GM12892 (cell line): ENCODE measurements at regions not wholly inside any gene's neighbourhood (a gene's known extent, or its start where the extent isn't known, plus 50 kb on each side); places are given as distances from the start of the nearest gene placed in this dataset.

Experiments used
- POLR2A ChIP-seq: IDR thresholded peaks from 2 replicates; pipeline ENCODE4 v1.6.1; 2011; ENCODE audit warnings: low read depth, low read length, control low read depth
- POLR2AphosphoS5 ChIP-seq: IDR thresholded peaks from 2 replicates; pipeline ENCODE4 v1.6.1; 2011; ENCODE audit warnings: low read depth, low read length, control low read depth
- TAF1 ChIP-seq: IDR thresholded peaks from 2 replicates; pipeline ENCODE4 v1.6.1; 2011; ENCODE audit warnings: low read depth, mild to moderate bottlenecking, control low read depth, low read length, borderline replicate concordance

- TF ChIP-seq TAF1, result no peak
- TF ChIP-seq POLR2A, result no peak
- TF ChIP-seq POLR2AphosphoS5, result no peak
Observed at GRCh38 chr12:58089588-58089987, 148.2 kb downstream of the ATP23 start.
